ENCODE measurements at regions not wholly inside any gene's neighbourhood (a gene's known extent, or its start where the extent isn't known, plus 50 kb on each side); places are given as distances from the start of the nearest gene placed in this dataset.
"Not testable (repeated sequence)": the region's sequence is repeated elsewhere in the genome, so short reads cannot be mapped to it uniquely, and the experiment has no call there.

DNA sequence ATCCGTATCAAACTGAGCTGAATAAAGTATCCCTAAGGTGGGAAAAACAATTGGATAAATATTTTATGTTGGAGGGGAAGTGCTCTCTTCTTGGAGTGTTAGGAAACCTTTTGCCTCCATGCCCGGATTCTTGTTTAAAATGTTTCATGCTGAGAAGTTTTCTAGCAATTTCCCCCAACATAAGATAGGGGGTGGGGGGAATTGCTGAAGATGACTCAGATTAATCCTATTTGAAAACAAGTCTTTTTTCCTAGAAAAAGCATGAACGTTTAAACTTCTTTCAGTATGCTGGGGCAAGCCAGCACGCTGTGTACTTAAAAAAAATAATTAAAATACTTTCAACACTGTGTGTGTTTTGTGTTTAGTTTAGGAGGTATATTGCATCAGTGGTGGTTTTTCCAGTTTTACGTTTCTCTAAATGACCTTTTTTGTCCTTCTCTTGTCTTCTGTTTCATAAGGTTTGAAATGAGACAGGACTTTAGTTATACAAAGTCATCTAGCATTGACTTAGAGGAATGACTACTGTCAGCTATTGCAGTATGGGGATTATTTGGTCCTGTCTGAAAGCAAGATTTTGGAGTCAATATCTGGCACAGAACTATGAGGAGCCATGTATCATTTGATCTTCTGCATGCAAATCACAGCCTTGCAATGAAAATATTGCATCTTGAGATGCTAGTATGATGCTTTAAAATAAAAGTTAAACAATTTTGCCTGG is 295.9 kb downstream of the GATA3 start:
- no peak for DNase-seq

- no peak for DNase-seq
These were observed 297.9 kb downstream of the GATA3 start for GRCh38 chr10:8352171-8353075.

- DNase-seq: no peak
These were observed 301.8 kb downstream of the GATA3 start for GRCh38 chr10:8356283-8356682.

GRCh38 chr10:8359467-8359866 is 305.0 kb downstream of the GATA3 start:
- DNase-seq: no peak

- no peak for DNase-seq
These were observed 305.9 kb downstream of the GATA3 start for GRCh38 chr10:8360365-8360764.

DNA sequence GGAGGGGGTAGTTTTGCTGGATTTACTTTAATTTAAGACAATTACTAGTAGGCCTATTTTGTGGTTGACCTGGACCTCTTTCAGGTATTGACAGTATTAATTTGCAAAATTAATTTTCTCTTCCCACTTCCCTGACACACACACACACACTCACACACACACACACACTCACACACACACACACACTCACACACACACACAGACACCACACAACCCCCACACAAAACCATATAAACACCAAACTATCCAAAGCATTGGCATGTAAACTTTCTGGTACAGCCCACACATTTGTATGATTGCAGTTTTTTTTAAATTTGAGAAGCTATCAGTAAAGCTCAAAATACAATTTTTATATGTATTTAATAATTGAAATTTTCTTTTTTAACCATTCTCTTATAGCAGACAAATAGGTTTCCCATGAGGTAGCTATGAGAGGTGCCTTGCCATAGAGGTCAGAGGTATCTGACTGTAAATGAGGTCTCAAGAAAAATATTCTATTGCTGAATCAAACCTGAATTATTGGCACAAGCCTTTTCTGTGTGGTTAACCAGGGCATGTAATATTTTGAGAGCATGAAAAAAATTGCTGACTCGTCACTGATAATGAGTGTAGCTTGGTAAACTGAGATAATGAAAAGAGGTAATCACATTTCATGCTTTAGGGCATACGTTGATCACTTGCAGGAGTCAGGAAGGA is 306.5 kb downstream of the GATA3 start:
- DNase-seq: no peak

DNA sequence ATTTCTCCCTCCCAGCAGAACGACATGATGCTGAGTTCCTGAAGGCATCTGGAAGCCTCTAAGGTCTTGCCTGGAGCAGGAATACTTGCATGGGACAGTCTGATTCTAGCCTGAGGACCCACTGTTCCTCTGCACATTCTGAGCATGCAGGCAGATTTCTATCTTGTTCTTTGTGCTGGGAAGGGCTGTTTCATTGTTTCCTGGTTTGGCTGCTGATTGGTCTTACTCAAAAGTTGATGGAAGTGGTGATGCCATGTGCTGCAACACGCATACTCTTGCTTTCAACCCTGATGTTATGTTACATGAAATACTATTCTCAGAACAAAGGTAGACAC is 307.0 kb downstream of the GATA3 start:
- DNase-seq: no peak

- DNase-seq: peak; percentile 37
These were observed 311.7 kb downstream of the GATA3 start for GRCh38 chr10:8365935-8366911.

GRCh38 chr10:8367672-8368411 is 313.4 kb downstream of the GATA3 start:
- not testable (repeated sequence) for DNase-seq

DNA sequence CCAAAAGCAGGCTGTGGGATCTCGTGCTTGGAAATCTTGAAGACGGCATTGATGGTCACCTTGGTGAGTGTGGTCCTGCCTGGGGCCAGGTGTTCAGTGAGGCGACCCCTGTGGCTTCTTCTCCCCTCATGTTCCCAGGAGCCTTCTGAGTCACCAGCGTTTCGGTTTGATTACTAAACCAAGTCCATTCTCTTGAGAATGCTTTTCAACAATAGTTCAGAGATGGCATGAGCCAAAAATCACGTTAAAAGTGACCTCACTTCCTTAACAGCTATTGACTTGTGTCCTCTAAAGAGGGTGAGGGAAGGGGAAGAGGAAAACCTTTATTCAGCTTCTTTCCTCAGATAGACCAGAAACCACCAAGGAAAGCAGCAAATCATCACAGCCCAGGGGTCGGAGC is 315.2 kb downstream of the GATA3 start:
- DNase-seq: no peak

- DNase-seq: no peak
These were observed 319.8 kb downstream of the GATA3 start for GRCh38 chr10:8374334-8374733.

- no peak for DNase-seq
These were observed 320.6 kb downstream of the GATA3 start for GRCh38 chr10:8375137-8375536.

DNA sequence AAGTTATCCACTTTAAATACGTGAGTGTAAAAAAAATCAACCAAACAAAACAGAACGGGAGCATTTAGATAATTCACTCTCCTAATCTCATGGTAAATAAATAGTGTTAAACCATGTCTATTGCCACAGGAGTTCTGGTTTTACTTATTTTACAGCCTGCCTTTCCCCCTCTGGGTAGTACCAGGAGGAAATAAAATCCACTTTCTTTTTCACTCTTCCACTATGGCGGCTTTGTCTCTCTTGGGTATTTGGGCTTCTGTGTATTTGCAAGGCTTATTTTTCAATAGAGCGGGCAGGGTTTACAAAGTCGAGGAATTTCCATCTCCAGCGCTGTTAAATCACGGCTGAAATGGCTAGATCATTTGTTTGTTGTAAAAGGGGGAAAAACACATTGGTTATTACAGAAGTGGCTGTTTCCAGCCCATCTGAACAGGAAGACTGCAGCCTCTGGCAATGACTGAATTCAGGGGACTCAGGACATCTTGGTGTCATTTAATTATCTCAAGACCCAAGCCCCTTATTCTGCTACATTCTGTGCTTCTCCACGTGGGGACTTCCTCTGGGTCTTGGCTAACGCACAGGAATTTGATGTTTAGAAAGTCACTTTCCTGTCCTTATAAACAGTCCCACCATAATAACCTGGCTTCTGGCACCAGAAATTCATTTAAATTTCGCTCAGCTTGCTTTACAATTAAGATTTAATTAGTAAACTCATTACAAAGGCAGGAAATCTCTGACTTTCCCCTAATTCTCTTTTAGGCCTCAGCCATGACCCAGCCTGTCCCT is 323.9 kb downstream of the GATA3 start:
- DNase-seq: no peak

GRCh38 chr10:8379906-8380832 is 325.7 kb downstream of the GATA3 start:
- no peak for DNase-seq

DNA sequence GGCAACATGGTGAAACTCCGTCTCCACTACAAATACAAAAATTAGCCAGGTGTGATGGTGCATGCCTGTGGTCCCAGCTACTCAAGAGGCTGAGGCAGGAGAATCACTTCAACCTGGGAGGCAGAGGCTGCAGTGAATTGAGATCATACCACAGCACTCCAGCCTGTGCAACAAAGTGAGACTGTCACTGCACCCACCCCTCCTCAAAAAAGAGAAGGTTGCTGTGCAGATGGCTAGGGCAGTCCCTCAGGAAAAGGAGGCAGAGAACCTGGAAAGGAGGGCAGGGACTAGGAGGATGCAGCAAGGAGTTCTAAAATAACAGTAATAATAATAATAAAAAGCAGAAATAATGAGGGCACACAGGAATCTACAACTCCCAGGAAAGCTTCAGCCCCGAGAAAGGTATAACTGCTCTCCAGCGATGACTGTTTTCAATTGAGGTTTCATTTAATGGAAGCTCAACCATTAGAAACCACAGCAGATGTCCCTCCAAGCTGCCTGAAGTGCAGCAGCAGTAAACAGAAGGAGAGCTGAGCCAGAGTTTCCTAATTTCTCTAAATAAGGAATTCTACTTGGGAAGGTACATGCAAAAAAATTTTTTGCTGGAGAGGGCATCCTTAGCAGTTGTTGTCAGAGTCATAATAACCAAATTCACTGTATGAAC is 326.5 kb downstream of the GATA3 start:
- no peak for DNase-seq

DNA sequence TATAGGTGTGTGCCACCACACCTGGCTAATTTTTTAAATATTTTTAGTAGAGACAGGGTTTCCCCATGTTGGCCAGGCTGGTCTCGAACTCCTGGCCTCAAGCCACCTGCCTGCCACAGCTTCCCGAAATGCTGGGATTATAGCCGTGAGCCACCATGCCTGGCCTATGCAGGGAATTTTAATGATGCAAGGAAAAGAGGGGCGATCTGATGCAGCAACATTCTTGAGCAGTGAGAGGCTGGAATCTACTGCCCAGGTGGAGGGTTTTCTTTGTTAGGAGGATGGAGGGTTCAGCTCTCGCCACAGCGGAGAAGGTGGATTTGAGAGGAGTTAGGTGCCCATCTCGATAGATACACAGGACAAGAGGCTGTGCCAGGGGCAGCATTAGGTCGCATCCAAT is 332.3 kb downstream of the GATA3 start:
- no peak for DNase-seq

DNA sequence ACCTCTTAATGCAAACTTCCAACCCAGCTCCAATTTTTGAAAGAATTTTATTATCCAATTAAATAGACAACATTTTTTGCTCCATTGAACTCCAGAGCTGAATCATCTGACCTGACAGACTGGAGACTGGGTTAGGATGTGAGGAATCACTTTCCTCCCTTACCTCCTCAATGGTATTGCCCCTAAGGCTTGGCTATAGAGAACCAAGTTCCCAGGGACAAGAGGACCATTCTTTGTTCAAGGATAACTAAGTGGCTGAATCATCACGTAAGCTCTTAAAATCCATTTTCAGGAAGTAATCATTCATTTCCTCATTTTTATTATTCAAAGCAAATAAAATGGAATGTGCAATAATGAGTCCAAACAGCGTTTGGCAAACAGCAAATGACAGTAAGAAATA is 335.1 kb downstream of the GATA3 start:
- no peak for DNase-seq

- DNase-seq: no peak
These were observed 337.7 kb downstream of the GATA3 start for GRCh38 chr10:8392216-8392615.

GRCh38 chr10:8393531-8393930 is 339.0 kb downstream of the GATA3 start:
- no peak for DNase-seq
